IMR-90 (cell line): ENCODE measurements at regions not wholly inside any gene's neighbourhood (a gene's known extent, or its start where the extent isn't known, plus 50 kb on each side); places are given as distances from the start of the nearest gene placed in this dataset.

ENCODE experiments used
- ATAC-seq: fragments of 200-7000 bp; cut with Tn5 transposase; 2 replicates; pipeline ENCODE4 v1.9.1; 2020; ENCODE audit warnings: low read depth, mild to moderate bottlenecking, moderate library complexity
- BruUV-seq: library from RNA; stranded (reverse); fragments of 400-500 nt; replicated peaks from 2 replicates; lab custom pipeline; 2021; lab: Mats Ljungman, UMichigan
- CTCF ChIA-PET: fragments of 300-600 bp; formaldehyde crosslinking; extraction: SDS; loops from one replicate; lab custom pipeline; 2021; ENCODE audit warnings: antibody characterized with exemption; lab: Yijun Ruan, JAX
- POLR2A ChIA-PET: fragments of 300-600 bp; sonication (Branson Sonifier 250); formaldehyde crosslinking; loops from one replicate; lab custom pipeline; 2022; ENCODE audit warnings: antibody characterized with exemption; ENCODE audit not compliant: unreplicated experiment; lab: Charles Lee
- DNase-seq: peaks from one replicate; pipeline ENCODE4 v3.0.0; 2013
- H2AFZ ChIP-seq: replicated peaks from 2 replicates; pipeline ENCODE3; 2013; ENCODE audit warnings: low read length, mild to moderate bottlenecking; ENCODE audit not compliant: poor library complexity
- H2AK5ac ChIP-seq: 2 replicates; pipeline ENCODE4 v1.6.1; 2013; ENCODE audit warnings: low read depth, low read length, inconsistent platforms
- H2AK9ac ChIP-seq: replicated peaks from 2 replicates; pipeline ENCODE3; 2013; ENCODE audit warnings: mild to moderate bottlenecking, low read depth, low read length, moderate library complexity; ENCODE audit not compliant: poor library complexity
- H2BK120ac ChIP-seq: 2 replicates; pipeline ENCODE4 v1.6.1; 2013; ENCODE audit warnings: low read depth, low read length, inconsistent platforms
- H2BK15ac ChIP-seq: 3 replicates; pipeline ENCODE4 v1.6.1; 2013; ENCODE audit warnings: low read depth, low read length, inconsistent platforms
- H2BK20ac ChIP-seq: 2 replicates; pipeline ENCODE4 v1.6.1; 2013; ENCODE audit warnings: low read depth, mild to moderate bottlenecking, inconsistent platforms, low read length, moderate library complexity
- H2BK5ac ChIP-seq: 2 replicates; pipeline ENCODE4 v1.6.1; 2013; ENCODE audit warnings: mild to moderate bottlenecking, low read depth, low read length, inconsistent platforms; ENCODE audit not compliant: poor library complexity, severe bottlenecking
- H3K14ac ChIP-seq: replicated peaks from 2 replicates; pipeline ENCODE4 v1.6.1; 2013; ENCODE audit warnings: low read depth, low read length, inconsistent platforms
- H3K18ac ChIP-seq: 2 replicates; pipeline ENCODE4 v1.6.1; 2013; ENCODE audit warnings: low read depth, low read length, control low read depth
- H3K23ac ChIP-seq: 2 replicates; pipeline ENCODE4 v1.6.1; 2013; ENCODE audit warnings: low read depth, low read length, inconsistent platforms
- H3K27ac ChIP-seq: 2 replicates; pipeline ENCODE4 v1.5.1; 2013; ENCODE audit warnings: mild to moderate bottlenecking, control low read depth, low read length; ENCODE audit not compliant: insufficient read depth
- H3K27me3 ChIP-seq: 2 replicates; pipeline ENCODE4 v1.6.1; 2013; ENCODE audit warnings: low read length; ENCODE audit not compliant: control insufficient read depth, insufficient read depth
- H3K36me3 ChIP-seq: 2 replicates; pipeline ENCODE4 v1.6.1; 2013; ENCODE audit warnings: low read length, mixed read lengths; ENCODE audit not compliant: control insufficient read depth, insufficient read depth
- H3K4ac ChIP-seq: 2 replicates; pipeline ENCODE4 v1.6.1; 2013; ENCODE audit warnings: low read depth, low read length, inconsistent platforms
- H3K4me1 ChIP-seq: 2 replicates; pipeline ENCODE4 v1.6.1; 2013; ENCODE audit warnings: low read length, mixed read lengths; ENCODE audit not compliant: control insufficient read depth, insufficient read depth
- H3K4me2 ChIP-seq: 2 replicates; pipeline ENCODE4 v1.6.1; 2013; ENCODE audit warnings: low read depth, mild to moderate bottlenecking, control low read depth, low read length, moderate library complexity
- H3K4me3 ChIP-seq: 2 replicates; pipeline ENCODE4 v1.5.1; 2013; ENCODE audit warnings: low read depth, mild to moderate bottlenecking, control low read depth, low read length, moderate library complexity; ENCODE audit not compliant: insufficient read depth
- H3K56ac ChIP-seq: 2 replicates; pipeline ENCODE4 v1.6.1; 2013; ENCODE audit warnings: low read length, inconsistent platforms; ENCODE audit not compliant: insufficient read depth; ENCODE audit errors: extremely low read depth
- H3K79me1 ChIP-seq, 2 experiments: 2 replicates each; pipeline ENCODE4 v1.6.1; 2013; ENCODE audit warnings: low read length in 2 of 2, inconsistent platforms in 1 of 2, low read depth in 1 of 2
- H3K9ac ChIP-seq: 2 replicates; pipeline ENCODE4 v1.6.1; 2013; ENCODE audit warnings: low read depth, low read length, control low read depth
- H3K9me1 ChIP-seq: 2 replicates; pipeline ENCODE4 v1.6.1; 2013; ENCODE audit warnings: low read length, inconsistent platforms; ENCODE audit not compliant: insufficient read depth
- H3K9me3 ChIP-seq: 2 replicates; pipeline ENCODE4 v1.6.1; 2013; ENCODE audit warnings: low read length; ENCODE audit not compliant: control insufficient read depth, insufficient read depth
- H4K20me1 ChIP-seq: 2 replicates; pipeline ENCODE4 v1.6.1; 2013; ENCODE audit warnings: low read length, inconsistent platforms; ENCODE audit not compliant: insufficient read depth
- H4K5ac ChIP-seq: 2 replicates; pipeline ENCODE4 v1.6.1; 2013; ENCODE audit warnings: mild to moderate bottlenecking, low read depth, low read length, control low read depth
- H4K8ac ChIP-seq, 2 experiments: 2 replicates each; pipeline ENCODE4 v1.6.1; 2013; ENCODE audit warnings: low read depth in 2 of 2, low read length in 2 of 2, control low read depth in 1 of 2, inconsistent platforms in 1 of 2
- H4K91ac ChIP-seq: 2 replicates; pipeline ENCODE4 v1.6.1; 2013; ENCODE audit warnings: low read depth, low read length, inconsistent platforms; ENCODE audit not compliant: insufficient read depth
- CEBPB ChIP-seq: IDR thresholded peaks from 2 replicates; pipeline ENCODE4 v1.6.1; 2012; ENCODE audit warnings: low read depth, low read length, improper control_type of control experiment
- ELK1 ChIP-seq: fragments of 150-350 bp; IDR thresholded peaks from 2 replicates; pipeline ENCODE4 v1.6.1; 2016; ENCODE audit warnings: low read depth, mild to moderate bottlenecking, low read length, moderate library complexity, borderline replicate concordance
- FOS ChIP-seq: fragments of 150-350 bp; IDR thresholded peaks from 2 replicates; pipeline ENCODE4 v1.6.1; 2016; ENCODE audit warnings: low read depth, low read length
- MAFK ChIP-seq: IDR thresholded peaks from 2 replicates; pipeline ENCODE4 v1.6.1; 2012; ENCODE audit warnings: low read depth, low read length, improper control_type of control experiment
- MAZ ChIP-seq: IDR thresholded peaks from 2 replicates; pipeline ENCODE4 v1.6.1; 2012; ENCODE audit warnings: low read depth, mild to moderate bottlenecking, low read length, improper control_type of control experiment, moderate library complexity, borderline replicate concordance
- NFE2L2 ChIP-seq: fragments of 150-350 bp; IDR thresholded peaks from 2 replicates; pipeline ENCODE4 v1.6.1; 2016; ENCODE audit warnings: low read depth, mild to moderate bottlenecking, low read length
- RAD21 ChIP-seq: IDR thresholded peaks from 2 replicates; pipeline ENCODE4 v1.6.1; 2012; ENCODE audit warnings: low read length, improper control_type of control experiment
- RFX5 ChIP-seq: IDR thresholded peaks from 2 replicates; pipeline ENCODE4 v1.8.0; 2012; ENCODE audit warnings: low read depth, mild to moderate bottlenecking, low read length, moderate library complexity
- SMC3 ChIP-seq: fragments of 150-350 bp; IDR thresholded peaks from 2 replicates; pipeline ENCODE4 v1.6.1; 2016; ENCODE audit warnings: low read depth, mild to moderate bottlenecking, antibody characterized with exemption, low read length, moderate library complexity
- WGBS, 2 experiments: methylation state at CpG; one replicate each; pipeline versions ENCODE4 v1.1.5 to v1.1.7; 2013; ENCODE audit warnings: missing lambda C conversion rate in 2 of 2; ENCODE audit not compliant: insufficient read length in 1 of 2; ENCODE audit errors: extremely low coverage in 2 of 2; 5-methylcytosine and 5-hydroxymethylcytosine counted together
- dilution Hi-C: fragments of 300-500 bp; cut with HindIII; formaldehyde crosslinking; loops from one replicate; pipeline ENCODE4 v1.14.3; 2018; ENCODE audit warnings: low sequenced_read_pairs; ENCODE audit not compliant: unreplicated experiment
- in situ Hi-C: fragments of 300-500 bp; cut with MboI; formaldehyde crosslinking; loops from 3 replicates; pipeline ENCODE4 v1.14.3; 2019; ENCODE audit warnings: low sequenced_read_pairs, inconsistent platforms, mixed read lengths
- intact Hi-C: fragments of 100-400 bp; cut with micrococcal nuclease; formaldehyde crosslinking; loops from 2 replicates; pipeline ENCODE4 v1.10.0; 2022
- TF ChIP-seq, protein P1 (sequence below): conservative IDR thresholded peaks from 2 replicates; pipeline ENCODE4 v1.5.1; 2012; ENCODE audit warnings: mild to moderate bottlenecking, low read depth, low read length, improper control_type of control experiment

GRCh38 chr2:14881651-14882327 lies 249.3 kb downstream of the LRATD1 start:
- Histone ChIP-seq H2AK9ac (no peak overlapping the region), H2BK120ac (no peak overlapping the region), H2AFZ (no peak overlapping the region), H3K36me3 (no peaks in the 10 kb centered on the region), H4K5ac (no peak overlapping the region), H3K9me1 (no peaks in the 10 kb centered on the region), H3K4ac (no peak overlapping the region), H4K20me1 (no peaks in the 10 kb centered on the region), H3K4me1 (no peaks in the 10 kb centered on the region), H3K14ac (no peak overlapping the region), H2BK15ac (no peak overlapping the region), H2BK5ac (no peak overlapping the region), H3K79me1 (no peaks in the 10 kb centered on the region), H3K27ac (no peak overlapping the region), H3K4me2 (no peak overlapping the region), H3K9me3 (peaks cover 4% of the 10 kb centered on the region), H3K23ac (no peak overlapping the region), H3K9ac (no peak overlapping the region), H4K8ac (no peak overlapping the region), H4K91ac (no peak overlapping the region), H3K4me3 (no peak overlapping the region), H2BK20ac (no peak overlapping the region), H3K27me3 (no peaks in the 10 kb centered on the region), H2AK5ac (no peak overlapping the region), H3K56ac (no peak overlapping the region), H3K18ac (no peak overlapping the region)
- TF ChIP-seq FOS (no peak), RAD21 (no peak), CEBPB (no peak), MAZ (no peak), NFE2L2 (no peak), MAFK (no peak), SMC3 (no peak), ELK1 (no peak), RFX5 (no peak)
- TF ChIP-seq, protein P1, sequence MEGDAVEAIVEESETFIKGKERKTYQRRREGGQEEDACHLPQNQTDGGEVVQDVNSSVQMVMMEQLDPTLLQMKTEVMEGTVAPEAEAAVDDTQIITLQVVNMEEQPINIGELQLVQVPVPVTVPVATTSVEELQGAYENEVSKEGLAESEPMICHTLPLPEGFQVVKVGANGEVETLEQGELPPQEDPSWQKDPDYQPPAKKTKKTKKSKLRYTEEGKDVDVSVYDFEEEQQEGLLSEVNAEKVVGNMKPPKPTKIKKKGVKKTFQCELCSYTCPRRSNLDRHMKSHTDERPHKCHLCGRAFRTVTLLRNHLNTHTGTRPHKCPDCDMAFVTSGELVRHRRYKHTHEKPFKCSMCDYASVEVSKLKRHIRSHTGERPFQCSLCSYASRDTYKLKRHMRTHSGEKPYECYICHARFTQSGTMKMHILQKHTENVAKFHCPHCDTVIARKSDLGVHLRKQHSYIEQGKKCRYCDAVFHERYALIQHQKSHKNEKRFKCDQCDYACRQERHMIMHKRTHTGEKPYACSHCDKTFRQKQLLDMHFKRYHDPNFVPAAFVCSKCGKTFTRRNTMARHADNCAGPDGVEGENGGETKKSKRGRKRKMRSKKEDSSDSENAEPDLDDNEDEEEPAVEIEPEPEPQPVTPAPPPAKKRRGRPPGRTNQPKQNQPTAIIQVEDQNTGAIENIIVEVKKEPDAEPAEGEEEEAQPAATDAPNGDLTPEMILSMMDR: no peak
- ChIA-PET POLR2A (no interaction called here), CTCF (no interaction called here)
- no peak for DNase-seq
- in situ Hi-C loops (no loop called here), dilution Hi-C loops (no loop called here), intact Hi-C loops (no loop called here)
- no peak for ATAC-seq
- BruUV-seq: no TSS peak
- WGBS, 2 experiments: no CpG with 5 or more reads among the region's 3 CpGs
